ENCODE measurements at regions not wholly inside any gene's neighbourhood (a gene's known extent, or its start where the extent isn't known, plus 50 kb on each side); places are given as distances from the start of the nearest gene placed in this dataset.

DNA sequence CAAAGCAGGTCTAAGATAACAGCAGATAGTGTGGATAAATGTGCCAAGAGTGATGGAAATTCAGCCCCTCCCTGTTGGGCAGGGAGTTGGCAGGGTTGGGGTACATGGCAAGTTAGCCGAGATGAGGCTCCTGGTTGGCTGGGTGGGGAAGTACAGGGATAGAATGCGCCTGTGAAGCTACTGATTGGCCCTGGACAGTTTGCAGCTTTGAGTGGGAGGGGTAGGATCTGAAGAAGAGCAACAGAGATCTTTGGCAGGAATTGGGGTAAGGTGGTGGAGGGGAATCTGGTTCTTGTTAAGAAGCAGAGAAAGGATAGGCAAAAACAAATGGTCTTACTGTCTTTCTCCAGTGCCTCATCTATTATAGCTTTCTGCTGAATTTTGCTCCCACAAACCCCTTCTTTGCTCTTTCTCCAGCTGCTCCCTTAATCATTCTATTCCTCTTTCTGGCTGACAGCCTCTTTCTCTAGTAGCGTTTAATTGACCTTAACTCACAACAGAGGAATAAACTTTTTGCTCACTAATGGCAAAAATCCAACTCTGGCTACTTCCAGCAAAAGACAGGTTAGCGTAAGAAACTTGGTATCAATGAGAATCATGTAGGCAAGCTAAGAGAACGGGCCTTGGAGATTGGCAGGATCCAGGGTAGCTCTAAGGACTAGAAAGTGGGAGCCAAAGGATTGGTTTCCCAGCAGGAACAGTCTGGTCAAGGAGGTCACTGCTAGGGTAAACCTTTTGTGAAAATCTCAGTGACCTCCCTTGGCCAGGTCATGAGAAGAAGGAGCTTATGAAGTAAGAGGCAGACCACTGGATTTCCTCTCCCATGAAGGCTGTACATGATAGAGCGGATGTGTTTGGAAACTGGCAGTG, 86.3 kb upstream of the CARMIL1 start:
- TF ChIP-seq, protein P1, sequence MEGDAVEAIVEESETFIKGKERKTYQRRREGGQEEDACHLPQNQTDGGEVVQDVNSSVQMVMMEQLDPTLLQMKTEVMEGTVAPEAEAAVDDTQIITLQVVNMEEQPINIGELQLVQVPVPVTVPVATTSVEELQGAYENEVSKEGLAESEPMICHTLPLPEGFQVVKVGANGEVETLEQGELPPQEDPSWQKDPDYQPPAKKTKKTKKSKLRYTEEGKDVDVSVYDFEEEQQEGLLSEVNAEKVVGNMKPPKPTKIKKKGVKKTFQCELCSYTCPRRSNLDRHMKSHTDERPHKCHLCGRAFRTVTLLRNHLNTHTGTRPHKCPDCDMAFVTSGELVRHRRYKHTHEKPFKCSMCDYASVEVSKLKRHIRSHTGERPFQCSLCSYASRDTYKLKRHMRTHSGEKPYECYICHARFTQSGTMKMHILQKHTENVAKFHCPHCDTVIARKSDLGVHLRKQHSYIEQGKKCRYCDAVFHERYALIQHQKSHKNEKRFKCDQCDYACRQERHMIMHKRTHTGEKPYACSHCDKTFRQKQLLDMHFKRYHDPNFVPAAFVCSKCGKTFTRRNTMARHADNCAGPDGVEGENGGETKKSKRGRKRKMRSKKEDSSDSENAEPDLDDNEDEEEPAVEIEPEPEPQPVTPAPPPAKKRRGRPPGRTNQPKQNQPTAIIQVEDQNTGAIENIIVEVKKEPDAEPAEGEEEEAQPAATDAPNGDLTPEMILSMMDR (IDR thresholded peaks at IDR 0.05; ENCODE audit: borderline replicate concordance): no peak
- Histone ChIP-seq H3K9me3 (replicated peaks) (no peaks in the 10 kb centered on the region), H3K36me3 (no peaks in the 10 kb centered on the region), H3K27ac (replicated peaks) (peak overlapping the region; percentile 84), H3K4me1 (peaks cover 16% of the 10 kb centered on the region), H3K4me3 (peak overlapping the region; percentile 11), H3K27me3 (ENCODE audit: low read depth) (no peaks in the 10 kb centered on the region)
- DNase-seq: no peak
- intact Hi-C loops (cut with micrococcal nuclease): loop anchor here (10.0 kb wide), 1 partner anchor 58 kb away; no protein-coding TSS in a partner anchor

DNA sequence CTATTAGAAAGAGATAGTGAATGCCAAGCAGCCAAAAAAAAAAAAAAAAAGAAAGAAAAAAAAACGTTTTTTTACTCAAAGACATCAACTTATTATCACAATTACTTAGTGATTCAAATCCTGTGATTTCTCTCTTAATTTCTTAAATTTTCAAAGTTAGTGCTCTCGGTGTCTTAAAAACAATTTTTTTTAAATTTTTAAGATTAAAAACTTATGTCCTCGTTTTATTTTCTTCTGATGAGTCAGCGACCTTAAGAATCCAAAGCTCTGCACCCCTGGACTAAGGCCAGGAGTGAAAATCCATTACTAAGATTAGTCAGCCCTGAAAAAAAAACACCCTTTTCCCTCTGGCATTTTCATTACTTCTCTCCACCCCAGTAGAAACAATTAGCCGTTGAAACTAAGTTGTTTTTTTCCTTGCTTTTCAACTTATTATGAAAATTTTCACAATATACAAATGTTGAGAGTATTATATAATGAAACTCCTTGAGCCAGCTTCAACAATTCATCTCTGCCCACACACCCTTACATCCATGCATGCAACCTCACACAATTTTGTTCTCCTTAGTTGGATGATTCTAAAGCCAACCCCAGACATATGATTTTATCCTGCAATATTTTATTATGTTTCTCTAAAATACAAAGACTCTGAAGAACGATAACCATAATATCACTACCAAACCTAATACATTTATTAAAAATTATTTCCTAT, 85.6 kb upstream of the CARMIL1 start:
- peak overlapping the region; percentile 11 for H3K4me3 ChIP-seq
- H3K27me3 ChIP-seq (ENCODE audit: low read depth): no peaks in the 10 kb centered on the region
- no peaks in the 10 kb centered on the region for H3K36me3 ChIP-seq
- TF ChIP-seq, protein P1 (IDR thresholded peaks at IDR 0.05; ENCODE audit: borderline replicate concordance): no peak
- H3K27ac ChIP-seq (replicated peaks): peak overlapping the region; percentile 84
- no peaks in the 10 kb centered on the region for H3K9me3 ChIP-seq (replicated peaks)
- peaks cover 16% of the 10 kb centered on the region for H3K4me1 ChIP-seq
- intact Hi-C loops (cut with micrococcal nuclease): loop anchor here (10.0 kb wide), 1 partner anchor 59 kb away; no protein-coding TSS in a partner anchor
- DNase-seq: no peak

DNA sequence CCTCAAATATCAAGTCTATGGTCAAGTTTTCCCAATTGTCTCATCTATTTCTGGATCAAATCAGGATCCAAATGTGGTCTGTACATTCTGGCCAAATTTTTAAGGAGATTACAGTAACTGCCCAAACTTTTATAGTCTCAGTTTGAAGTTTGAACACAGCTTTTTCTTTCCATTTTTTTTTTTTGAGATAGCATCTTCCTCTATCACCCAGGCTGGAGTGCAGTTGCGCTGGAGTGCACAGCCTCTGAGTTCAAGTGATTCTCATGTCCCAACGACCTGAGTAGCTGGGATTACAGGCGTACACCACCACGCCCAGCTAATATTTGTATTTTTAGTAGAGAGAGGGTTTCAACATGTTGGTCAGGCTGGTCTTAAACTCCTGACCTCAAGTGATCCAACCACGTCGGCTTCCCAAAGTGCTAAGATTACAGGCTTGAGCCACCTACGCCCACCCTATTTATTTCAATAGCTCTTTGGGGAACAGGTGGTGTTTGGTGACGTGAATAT, 84.9 kb upstream of the CARMIL1 start:
- H3K27ac ChIP-seq (replicated peaks): peak overlapping the region; percentile 84
- no peaks in the 10 kb centered on the region for H3K9me3 ChIP-seq (replicated peaks)
- no peaks in the 10 kb centered on the region for H3K27me3 ChIP-seq (ENCODE audit: low read depth)
- intact Hi-C loops (cut with micrococcal nuclease): loop anchor here (10.0 kb wide), 1 partner anchor 59 kb away; no protein-coding TSS in a partner anchor
- no peak for DNase-seq
- TF ChIP-seq, protein P1 (IDR thresholded peaks at IDR 0.05; ENCODE audit: borderline replicate concordance): no peak
- no peaks in the 10 kb centered on the region for H3K36me3 ChIP-seq
- H3K4me1 ChIP-seq: peaks cover 16% of the 10 kb centered on the region
- H3K4me3 ChIP-seq: no peak overlapping the region

DNA sequence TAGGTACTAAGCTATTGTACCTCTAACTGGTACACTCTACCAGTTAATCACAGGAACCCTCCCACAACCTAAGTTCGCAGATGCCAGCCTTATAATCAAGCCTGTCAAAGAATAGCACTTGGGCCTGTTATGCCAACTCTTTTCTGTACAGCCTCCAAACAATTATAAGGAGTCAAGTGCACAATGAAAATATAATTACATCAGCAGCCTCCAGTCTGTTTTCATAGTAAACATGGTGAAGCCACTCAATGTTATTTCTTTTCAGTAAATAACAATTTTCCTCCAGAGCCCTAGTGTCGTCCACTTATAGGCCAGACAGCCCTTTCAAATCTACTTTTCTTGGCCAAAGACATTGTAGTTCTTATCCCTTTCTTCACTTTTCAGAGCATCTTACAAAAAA, 82.7 kb upstream of the CARMIL1 start:
- TF ChIP-seq, protein P1 (IDR thresholded peaks at IDR 0.05; ENCODE audit: borderline replicate concordance): no peak
- Histone ChIP-seq H3K27me3 (ENCODE audit: low read depth) (no peaks in the 10 kb centered on the region), H3K9me3 (replicated peaks) (no peaks in the 10 kb centered on the region), H3K4me3 (no peak overlapping the region), H3K36me3 (no peaks in the 10 kb centered on the region), H3K4me1 (peaks cover 16% of the 10 kb centered on the region), H3K27ac (replicated peaks) (no peak overlapping the region)
- DNase-seq: no peak
- intact Hi-C loops (cut with micrococcal nuclease): loop anchor here (10.0 kb wide), 1 partner anchor 62 kb away; no protein-coding TSS in a partner anchor

DNA sequence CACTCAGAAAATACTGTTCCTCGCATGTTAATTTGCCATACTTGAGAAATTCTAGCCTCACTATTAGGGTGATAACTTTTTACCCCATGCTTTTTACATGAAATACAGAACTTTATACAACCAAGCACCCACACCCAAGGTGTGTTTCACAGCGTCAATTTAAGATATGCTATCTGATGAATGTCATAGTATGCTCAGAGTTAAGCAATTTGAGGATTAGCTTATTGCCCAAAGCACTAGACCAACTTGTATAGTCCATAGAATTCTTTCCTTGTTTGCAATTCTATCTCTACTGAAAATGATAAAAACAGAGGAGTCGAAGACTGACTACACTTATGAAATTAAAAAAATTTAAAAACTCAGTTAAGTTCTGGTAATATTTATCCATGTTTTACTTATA, 82.1 kb upstream of the CARMIL1 start:
- no peaks in the 10 kb centered on the region for H3K9me3 ChIP-seq (replicated peaks)
- no peak overlapping the region for H3K27ac ChIP-seq (replicated peaks)
- no peaks in the 10 kb centered on the region for H3K36me3 ChIP-seq
- TF ChIP-seq, protein P1 (IDR thresholded peaks at IDR 0.05; ENCODE audit: borderline replicate concordance): no peak
- intact Hi-C loops (cut with micrococcal nuclease): loop anchor here (10.0 kb wide), 1 partner anchor 62 kb away; no protein-coding TSS in a partner anchor
- DNase-seq: no peak
- H3K27me3 ChIP-seq (ENCODE audit: low read depth): no peaks in the 10 kb centered on the region
- H3K4me1 ChIP-seq: peaks cover 15% of the 10 kb centered on the region
- no peak overlapping the region for H3K4me3 ChIP-seq

All from left ventricle myocardium inferior (tissue), 1 donor.